ENCODE measurements at regions not wholly inside any gene's neighbourhood (a gene's known extent, or its start where the extent isn't known, plus 50 kb on each side); places are given as distances from the start of the nearest gene placed in this dataset.

DNA sequence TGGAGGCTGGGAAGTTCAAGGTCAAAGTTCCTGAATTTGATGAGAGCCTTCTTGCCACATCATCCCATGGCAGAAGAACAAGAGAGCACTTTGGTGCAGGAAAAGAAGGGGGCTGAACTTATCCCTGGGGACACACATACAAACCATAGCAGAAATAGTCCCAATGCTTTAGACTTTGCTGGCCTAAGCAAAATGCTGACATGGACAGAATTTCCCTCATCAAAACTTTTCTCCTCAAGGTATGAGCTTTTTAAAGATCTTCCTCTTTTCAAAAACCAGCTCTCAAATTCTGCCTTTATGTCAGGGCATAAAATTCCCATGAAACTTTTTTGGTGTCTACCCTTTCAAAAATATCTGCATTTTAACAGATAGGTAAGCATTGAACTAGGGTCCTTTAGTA, 341.8 kb upstream of the SMARCA2 start:
- Histone ChIP-seq H3K27ac (no peak overlapping the region), H3K4me1 (no peaks in the 10 kb centered on the region), H3K36me3 (no peaks in the 10 kb centered on the region), H3K4me3 (no peak overlapping the region), H3K9me3 (no peaks in the 10 kb centered on the region), H3K27me3 (no peaks in the 10 kb centered on the region)
- DNase-seq = no peak
- TF ChIP-seq POLR2AphosphoS5 (IDR thresholded peaks at IDR 0.05) = no peak
- TF ChIP-seq, protein P1, sequence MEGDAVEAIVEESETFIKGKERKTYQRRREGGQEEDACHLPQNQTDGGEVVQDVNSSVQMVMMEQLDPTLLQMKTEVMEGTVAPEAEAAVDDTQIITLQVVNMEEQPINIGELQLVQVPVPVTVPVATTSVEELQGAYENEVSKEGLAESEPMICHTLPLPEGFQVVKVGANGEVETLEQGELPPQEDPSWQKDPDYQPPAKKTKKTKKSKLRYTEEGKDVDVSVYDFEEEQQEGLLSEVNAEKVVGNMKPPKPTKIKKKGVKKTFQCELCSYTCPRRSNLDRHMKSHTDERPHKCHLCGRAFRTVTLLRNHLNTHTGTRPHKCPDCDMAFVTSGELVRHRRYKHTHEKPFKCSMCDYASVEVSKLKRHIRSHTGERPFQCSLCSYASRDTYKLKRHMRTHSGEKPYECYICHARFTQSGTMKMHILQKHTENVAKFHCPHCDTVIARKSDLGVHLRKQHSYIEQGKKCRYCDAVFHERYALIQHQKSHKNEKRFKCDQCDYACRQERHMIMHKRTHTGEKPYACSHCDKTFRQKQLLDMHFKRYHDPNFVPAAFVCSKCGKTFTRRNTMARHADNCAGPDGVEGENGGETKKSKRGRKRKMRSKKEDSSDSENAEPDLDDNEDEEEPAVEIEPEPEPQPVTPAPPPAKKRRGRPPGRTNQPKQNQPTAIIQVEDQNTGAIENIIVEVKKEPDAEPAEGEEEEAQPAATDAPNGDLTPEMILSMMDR (IDR thresholded peaks at IDR 0.05) = no peak
- TF ChIP-seq EP300 (IDR thresholded peaks at IDR 0.05) = no peak
- no peak for TF ChIP-seq POLR2A (IDR thresholded peaks at IDR 0.05)
- no peak for ATAC-seq (ENCODE audit: low FRiP score in 2 of 2)

DNA sequence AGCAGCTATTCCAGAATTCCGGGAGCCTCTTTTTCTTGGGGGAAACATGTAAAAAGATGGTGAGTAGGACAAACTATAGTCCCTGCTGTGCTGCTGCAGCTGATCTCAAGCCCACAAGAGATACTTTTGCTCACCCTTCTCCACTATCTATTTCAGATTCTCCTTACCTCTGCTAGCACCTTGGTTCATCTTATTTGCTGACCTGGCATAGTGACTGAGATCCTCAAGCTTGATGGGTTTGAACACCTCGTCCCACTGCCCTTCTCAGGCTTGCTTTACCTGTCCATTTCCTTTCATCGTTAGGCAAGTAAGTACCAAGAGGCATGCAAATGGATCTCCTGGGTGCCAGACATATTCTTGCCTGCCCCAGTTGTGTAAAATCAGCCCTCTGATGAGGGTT, 338.4 kb upstream of the SMARCA2 start:
- H3K36me3 ChIP-seq = no peaks in the 10 kb centered on the region
- DNase-seq (no peak), ATAC-seq (ENCODE audit: low FRiP score in 2 of 2) (no peak)
- WGBS, 2 donors = 78 to 85% methylated on average over 3 of the region's 3 CpGs
- H3K27ac ChIP-seq = no peak overlapping the region
- H3K9me3 ChIP-seq = no peaks in the 10 kb centered on the region
- H3K27me3 ChIP-seq = no peaks in the 10 kb centered on the region
- TF ChIP-seq POLR2A (IDR thresholded peaks at IDR 0.05) (no peak), EP300 (IDR thresholded peaks at IDR 0.05) (no peak), POLR2AphosphoS5 (IDR thresholded peaks at IDR 0.05) (no peak)
- TF ChIP-seq, protein P1 (IDR thresholded peaks at IDR 0.05) = no peak
- no peak overlapping the region for H3K4me3 ChIP-seq
- H3K4me1 ChIP-seq = no peaks in the 10 kb centered on the region

DNA sequence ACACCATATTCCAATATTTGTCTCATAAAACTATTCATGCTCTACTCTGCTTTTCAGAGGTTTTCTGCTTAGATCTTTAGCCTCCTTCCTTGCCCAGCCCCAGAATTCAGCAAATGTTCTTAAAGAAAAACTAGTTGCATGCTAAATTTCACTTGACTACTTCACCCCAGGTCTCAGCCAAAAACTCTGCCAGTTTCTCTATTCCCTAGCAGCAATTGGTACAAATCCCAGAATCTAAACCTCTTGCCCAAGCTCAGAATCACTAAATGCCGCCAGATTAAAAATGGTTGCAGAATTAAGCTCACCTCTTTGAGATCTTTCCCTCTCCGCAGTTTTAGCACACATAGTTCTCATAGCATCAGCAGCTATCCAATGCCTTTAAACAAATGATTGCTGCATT, 331.2 kb upstream of the SMARCA2 start:
- H3K27ac ChIP-seq = no peak overlapping the region
- TF ChIP-seq POLR2AphosphoS5 (IDR thresholded peaks at IDR 0.05) (no peak), POLR2A (IDR thresholded peaks at IDR 0.05) (no peak), EP300 (IDR thresholded peaks at IDR 0.05) (no peak)
- no peak for ATAC-seq (ENCODE audit: low FRiP score in 2 of 2)
- H3K27me3 ChIP-seq = no peaks in the 10 kb centered on the region
- H3K9me3 ChIP-seq = no peaks in the 10 kb centered on the region
- WGBS, 2 donors = 87 to 93% methylated on average over 2 of the region's 2 CpGs
- no peak overlapping the region for H3K4me3 ChIP-seq
- H3K4me1 ChIP-seq = no peaks in the 10 kb centered on the region
- H3K36me3 ChIP-seq = no peaks in the 10 kb centered on the region
- no peak for DNase-seq

DNA sequence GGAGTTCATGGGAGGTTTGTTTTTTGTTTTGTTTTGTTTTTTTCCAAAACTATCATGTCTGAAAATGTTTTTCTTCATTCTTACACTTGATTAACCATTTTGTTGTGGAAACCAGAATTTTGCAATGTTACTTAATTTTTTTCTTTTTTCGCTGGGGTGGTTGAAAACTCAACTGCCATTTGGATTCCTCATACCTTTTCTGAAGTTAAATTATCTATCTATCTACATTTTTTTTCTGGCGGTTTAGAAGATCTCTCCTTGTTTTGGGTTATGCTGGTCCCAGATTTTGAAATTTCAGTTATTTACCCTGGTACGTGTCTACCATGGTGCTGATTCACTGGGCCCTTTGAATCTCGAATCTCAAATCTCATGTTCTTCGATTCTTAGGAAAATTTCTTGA, 316.2 kb upstream of the SMARCA2 start:
- TF ChIP-seq, protein P1 (IDR thresholded peaks at IDR 0.05) = no peak
- no peak for TF ChIP-seq POLR2AphosphoS5 (IDR thresholded peaks at IDR 0.05)
- no peak for TF ChIP-seq EP300 (IDR thresholded peaks at IDR 0.05)
- TF ChIP-seq POLR2A (IDR thresholded peaks at IDR 0.05) = no peak
- DNase-seq = no peak

DNA sequence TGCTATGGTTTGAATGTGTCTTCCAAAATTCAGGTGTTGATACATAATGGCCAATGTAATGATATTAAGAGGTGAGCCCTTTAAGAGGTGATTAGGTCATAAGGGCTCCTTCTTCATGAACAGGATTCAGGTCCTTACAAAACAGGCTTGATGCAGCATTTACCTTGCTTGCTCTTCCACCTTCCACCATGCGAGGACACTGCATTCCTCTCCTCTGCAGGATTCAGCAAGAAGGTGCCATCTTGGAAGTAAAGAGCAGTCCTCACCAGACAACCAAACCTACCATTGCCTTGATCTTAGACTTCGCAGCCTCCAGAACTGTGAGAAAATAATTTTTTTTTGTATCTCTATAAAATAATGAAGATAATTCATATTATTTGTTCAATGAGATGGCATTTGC, 314.0 kb upstream of the SMARCA2 start:
- H3K27me3 ChIP-seq = no peaks in the 10 kb centered on the region
- DNase-seq (no peak), ATAC-seq (ENCODE audit: low FRiP score in 2 of 2) (no peak)
- no peaks in the 10 kb centered on the region for H3K9me3 ChIP-seq
- no peak overlapping the region for H3K27ac ChIP-seq
- no peak for TF ChIP-seq EP300 (IDR thresholded peaks at IDR 0.05)
- TF ChIP-seq, protein P1 (IDR thresholded peaks at IDR 0.05) = no peak
- no peak for TF ChIP-seq POLR2A (IDR thresholded peaks at IDR 0.05)
- TF ChIP-seq POLR2AphosphoS5 (IDR thresholded peaks at IDR 0.05) = no peak
- H3K4me3 ChIP-seq = no peak overlapping the region
- no peaks in the 10 kb centered on the region for H3K36me3 ChIP-seq
- 91 to 92% methylated on average over 2 of the region's 2 CpGs for WGBS, 2 donors
- no peaks in the 10 kb centered on the region for H3K4me1 ChIP-seq

More for the DNA sequence above, 316.2 kb upstream of the SMARCA2 start:
- H3K4me3 ChIP-seq = no peak overlapping the region
- H3K27me3 ChIP-seq = no peaks in the 10 kb centered on the region
- H3K9me3 ChIP-seq = no peaks in the 10 kb centered on the region
- H3K36me3 ChIP-seq = no peaks in the 10 kb centered on the region
- no peaks in the 10 kb centered on the region for H3K4me1 ChIP-seq
- no peak overlapping the region for H3K27ac ChIP-seq
- WGBS, 2 donors = 91 to 94% methylated on average over 5 of the region's 5 CpGs
- no peak for ATAC-seq (ENCODE audit: low FRiP score in 2 of 2)
